ENCODE measurements at regions not wholly inside any gene's neighbourhood (a gene's known extent, or its start where the extent isn't known, plus 50 kb on each side); places are given as distances from the start of the nearest gene placed in this dataset.

DNA sequence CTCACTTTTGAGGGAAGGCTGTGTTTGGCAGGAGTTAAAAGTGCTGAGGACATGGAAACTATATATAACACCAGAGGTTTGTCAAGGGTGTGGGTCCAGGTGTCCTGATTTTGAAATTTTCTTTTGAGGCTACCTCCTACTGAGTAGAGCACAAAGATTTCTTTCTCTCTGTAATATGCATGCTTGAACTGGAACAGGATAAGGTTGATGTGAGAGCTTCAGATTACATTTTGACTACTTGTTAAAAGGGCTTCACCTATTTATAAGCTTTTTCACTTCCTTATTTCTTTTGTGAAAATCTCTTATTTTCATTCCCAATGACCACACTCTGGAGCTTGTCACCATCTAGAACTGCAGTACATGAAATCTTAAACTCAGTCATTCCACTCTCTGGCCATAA is 59.8 kb upstream of the PLA2G4A start:
- CTCF ChIA-PET (ENCODE audit: low intra/inter-chr PET ratio), result no interaction called here
- no peaks in the 10 kb centered on the region for H3K36me3 ChIP-seq (ENCODE audit: control insufficient read depth, insufficient read depth, low read length)
- intact Hi-C loops (cut with micrococcal nuclease) (no loop called here), in situ Hi-C loops (cut with MboI) (no loop called here)
- H3K27me3 ChIP-seq (ENCODE audit: control insufficient read depth in 2 of 2, insufficient read depth in 2 of 2, low read length in 2 of 2), result no peaks in the 10 kb centered on the region
- H2AFZ ChIP-seq (ENCODE audit: low read depth, low read length), result no peak overlapping the region
- H3K4me2 ChIP-seq (ENCODE audit: insufficient read depth, low read length), result no peak overlapping the region
- no peaks in the 10 kb centered on the region for H3K9me3 ChIP-seq (replicated peaks; ENCODE audit: control insufficient read depth, insufficient read depth, low read depth, low read length)
- H3K9ac ChIP-seq (ENCODE audit: insufficient read depth in 1 of 2, low read depth in 2 of 2, low read length in 2 of 2), result no peak overlapping the region
- TF ChIP-seq TRIM28 (IDR thresholded peaks at IDR 0.05), result no peak
- TF ChIP-seq ZNF140 (CRISPR knock-in tag; IDR thresholded peaks at IDR 0.05), result no peak
- no peak for TF ChIP-seq DNMT1 (IDR thresholded peaks at IDR 0.05)
- no peak for TF ChIP-seq ZBTB7A (IDR thresholded peaks at IDR 0.05; ENCODE audit: borderline replicate concordance, control insufficient read depth, low read depth, low read length)
- no peak for TF ChIP-seq CHD4 (IDR thresholded peaks at IDR 0.05; ENCODE audit: insufficient read depth, insufficient replicate concordance, low read depth, low read length, poor library complexity, severe bottlenecking)
- no peak for TF ChIP-seq MTA1 (IDR thresholded peaks at IDR 0.05; ENCODE audit: borderline replicate concordance)
- TF ChIP-seq YBX1 (IDR thresholded peaks at IDR 0.05), result no peak
- no peak for TF ChIP-seq SMARCE1 (IDR thresholded peaks at IDR 0.05)
- TF ChIP-seq ILK (tag; IDR thresholded peaks at IDR 0.05; ENCODE audit: borderline replicate concordance, low read depth), result no peak
- H4K20me1 ChIP-seq (replicated peaks; ENCODE audit: control insufficient read depth, insufficient read depth, low read length), result no peaks in the 10 kb centered on the region
- no TSS peak for BruUV-seq (replicated peaks)
- POLR2A ChIA-PET, result no interaction called here
- ATAC-seq (no peak), FAIRE-seq (no peak), DNase-seq (ENCODE audit: extremely low read depth in 1 of 4, low spot score in 3 of 4) (no peak)
- no peaks in the 10 kb centered on the region for H3K79me2 ChIP-seq (ENCODE audit: control insufficient read depth, insufficient read depth, low read length)
- no peak overlapping the region for H3K27ac ChIP-seq (ENCODE audit: extremely low read depth, low read depth, low read length)
- H3K4me1 ChIP-seq (replicated peaks in 1 of 2; ENCODE audit: control insufficient read depth in 2 of 2, insufficient read depth in 2 of 2, low read length in 2 of 2), result no peaks in the 10 kb centered on the region
- no peaks in the 10 kb centered on the region for H3K9me1 ChIP-seq (ENCODE audit: control insufficient read depth, insufficient read depth, low read length)
- H3K4me3 ChIP-seq, result no peak overlapping the region

- in situ Hi-C loops (cut with MboI), result no loop called here
- Histone ChIP-seq H3K9me1 (ENCODE audit: control insufficient read depth, insufficient read depth, low read length) (no peaks in the 10 kb centered on the region), H3K79me2 (ENCODE audit: control insufficient read depth, insufficient read depth, low read length) (no peaks in the 10 kb centered on the region), H4K20me1 (replicated peaks; ENCODE audit: control insufficient read depth, insufficient read depth, low read length) (no peaks in the 10 kb centered on the region), H3K9ac (ENCODE audit: insufficient read depth in 1 of 2, low read depth in 2 of 2, low read length in 2 of 2) (no peak overlapping the region), H3K27ac (ENCODE audit: extremely low read depth, low read depth, low read length) (no peak overlapping the region), H3K27me3 (ENCODE audit: control insufficient read depth in 2 of 2, insufficient read depth in 2 of 2, low read length in 2 of 2) (no peaks in the 10 kb centered on the region), H3K4me3 (no peak overlapping the region), H3K4me2 (ENCODE audit: insufficient read depth, low read length) (no peak overlapping the region), H2AFZ (ENCODE audit: low read depth, low read length) (no peak overlapping the region), H3K4me1 (replicated peaks in 1 of 2; ENCODE audit: control insufficient read depth in 2 of 2, insufficient read depth in 2 of 2, low read length in 2 of 2) (no peaks in the 10 kb centered on the region), H3K36me3 (ENCODE audit: control insufficient read depth, insufficient read depth, low read length) (no peaks in the 10 kb centered on the region), H3K9me3 (replicated peaks; ENCODE audit: control insufficient read depth, insufficient read depth, low read depth, low read length) (no peaks in the 10 kb centered on the region)
- POLR2A ChIA-PET, result no interaction called here
- DNase-seq (ENCODE audit: extremely low read depth in 1 of 4, low spot score in 3 of 4), result no peak
- no TSS peak for BruUV-seq (replicated peaks)
- CTCF ChIA-PET (ENCODE audit: low intra/inter-chr PET ratio), result no interaction called here
- intact Hi-C loops (cut with micrococcal nuclease), result no loop called here
- WGBS (ENCODE audit: insufficient coverage, low coverage, missing lambda C conversion rate), result 0% methylated on average over 1 of the region's 1 CpG
- ATAC-seq, result no peak
- FAIRE-seq, result no peak
- TF ChIP-seq ZNF140 (CRISPR knock-in tag; IDR thresholded peaks at IDR 0.05) (no peak), EP300 (IDR thresholded peaks at IDR 0.05; ENCODE audit: low read length) (no peak), CBX5 (IDR thresholded peaks at IDR 0.05; ENCODE audit: borderline replicate concordance, low read depth) (no peak), HEY1 (CRISPR knock-in tag; IDR thresholded peaks at IDR 0.05; ENCODE audit: borderline replicate concordance) (no peak), RFX1 (IDR thresholded peaks at IDR 0.05) (no peak), ZNF445 (CRISPR knock-in tag; IDR thresholded peaks at IDR 0.05; ENCODE audit: low read depth) (no peak), JUND (IDR thresholded peaks at IDR 0.05; ENCODE audit: borderline replicate concordance, low read depth, low read length) (no peak), JUND (tag; IDR thresholded peaks at IDR 0.05; ENCODE audit: borderline replicate concordance, low read depth, low read length) (no peak), POLR2G (IDR thresholded peaks at IDR 0.05; ENCODE audit: low read depth, low read length) (no peak), KAT8 (IDR thresholded peaks at IDR 0.05; ENCODE audit: low read depth) (no peak), HLTF (IDR thresholded peaks at IDR 0.05) (no peak), YY1 (IDR thresholded peaks at IDR 0.05; ENCODE audit: borderline replicate concordance in 1 of 3, control insufficient read depth in 1 of 3, extremely low read depth in 1 of 3, insufficient read depth in 3 of 3, insufficient read length in 1 of 3, insufficient replicate concordance in 2 of 3, low read depth in 1 of 3, low read length in 2 of 3) (no peak)
Measured at GRCh38 chr1:186765446-186765845, 63.3 kb upstream of the PLA2G4A start.

Data from K562 (cell line).